HL-60 (cell line): ENCODE measurements at regions not wholly inside any gene's neighbourhood (a gene's known extent, or its start where the extent isn't known, plus 50 kb on each side); places are given as distances from the start of the nearest gene placed in this dataset.

Experiments
- DNase-seq, 2 experiments: peaks; one replicate each; pipeline ENCODE4 v3.0.0-alpha.2; 2010 to 2020; ENCODE audit warnings: low read depth in 1 of 2, low spot score in 1 of 2
- H3K27ac ChIP-seq: fragments of 250-450 bp; sonication (Bioruptor Pico); replicated peaks from 2 replicates; pipeline ENCODE4 v1.5.1; 2020; ENCODE audit warnings: mild to moderate bottlenecking, moderate library complexity
- H3K27me3 ChIP-seq: fragments of 250-450 bp; sonication (Bioruptor Pico); 2 replicates; pipeline ENCODE4 v1.5.1; 2021; ENCODE audit warnings: mild to moderate bottlenecking, moderate library complexity; ENCODE audit not compliant: insufficient read depth, poor library complexity, severe bottlenecking
- H3K4me3 ChIP-seq: replicated peaks from 2 replicates; pipeline ENCODE4 v1.5.1; 2011; ENCODE audit warnings: mild to moderate bottlenecking, control low read depth, low read length; ENCODE audit not compliant: insufficient read depth
- CTCF ChIP-seq: IDR thresholded peaks from one replicate; pipeline ENCODE4 v1.5.1; 2011; ENCODE audit warnings: low read length, control low read depth, inconsistent platforms; ENCODE audit not compliant: insufficient read depth
- GABPA ChIP-seq: IDR thresholded peaks from 2 replicates; pipeline ENCODE4 v1.6.1; 2012; ENCODE audit warnings: low read depth
- POLR2AphosphoS5 ChIP-seq: IDR thresholded peaks from 2 replicates; pipeline ENCODE4 v1.6.1; 2012; ENCODE audit warnings: low read depth
- REST ChIP-seq: IDR thresholded peaks from 2 replicates; pipeline ENCODE4 v1.6.1; 2012; ENCODE audit warnings: low read depth; ENCODE audit not compliant: insufficient replicate concordance
- SPI1 ChIP-seq: IDR thresholded peaks from 2 replicates; pipeline ENCODE4 v1.6.1; 2012; ENCODE audit warnings: low read depth, mild to moderate bottlenecking, borderline replicate concordance

GRCh38 chr1:208767816-208768215, 523.6 kb upstream of the PLXNA2 start:
- TF ChIP-seq SPI1 (no peak), POLR2AphosphoS5 (no peak), REST (no peak), CTCF (no peak), GABPA (no peak)
- DNase-seq: no peak
- H3K4me3 ChIP-seq: no peak overlapping the region
- no peaks in the 10 kb centered on the region for H3K27me3 ChIP-seq
- no peak overlapping the region for H3K27ac ChIP-seq

- TF ChIP-seq CTCF (no peak), REST (no peak), POLR2AphosphoS5 (no peak), GABPA (no peak), SPI1 (no peak)
- no peaks in the 10 kb centered on the region for H3K27me3 ChIP-seq
- DNase-seq: no peak
- no peak overlapping the region for H3K4me3 ChIP-seq
- H3K27ac ChIP-seq: no peak overlapping the region
Observed at GRCh38 chr1:208772891-208773290, 528.7 kb upstream of the PLXNA2 start.

- H3K27ac ChIP-seq: no peak overlapping the region
- no peaks in the 10 kb centered on the region for H3K27me3 ChIP-seq
- no peak for TF ChIP-seq REST
- TF ChIP-seq CTCF: no peak
- no peak for TF ChIP-seq SPI1
- no peak for TF ChIP-seq POLR2AphosphoS5
- TF ChIP-seq GABPA: no peak
- DNase-seq: no peak
- H3K4me3 ChIP-seq: no peak overlapping the region
Observed at GRCh38 chr1:208775841-208776240, 531.7 kb upstream of the PLXNA2 start.
